HK-2 (cell line): ENCODE measurements at regions not wholly inside any gene's neighbourhood (a gene's known extent, or its start where the extent isn't known, plus 50 kb on each side); places are given as distances from the start of the nearest gene placed in this dataset.

Experiments used
- DNase-seq: peaks from one replicate; pipeline ENCODE4 v3.0.0-alpha.2; 2018; ENCODE audit not compliant: unreplicated experiment

DNA sequence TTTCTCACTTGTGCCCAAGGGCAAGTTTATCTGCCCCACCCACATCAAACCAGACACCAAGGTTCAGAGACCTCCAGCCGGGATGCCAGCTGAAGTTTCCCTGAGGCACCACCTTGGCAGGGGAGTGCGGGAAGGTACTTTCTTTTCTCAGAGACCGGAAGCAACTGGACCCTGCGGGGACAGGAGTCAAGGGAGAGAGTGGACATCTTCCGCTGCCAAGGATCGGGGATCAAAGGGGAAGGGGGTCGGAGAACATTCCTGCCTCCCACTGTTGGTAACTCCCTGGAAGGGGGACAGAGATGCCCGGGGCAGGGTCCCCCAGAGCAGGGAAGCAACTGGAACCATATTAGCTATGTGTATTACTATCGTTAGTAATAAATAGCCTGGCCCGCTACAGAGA lies 161.8 kb downstream of the DICER1 start:
- no peak for DNase-seq

- no peak for DNase-seq
Measured at GRCh38 chr14:94994245-94994644, 163.1 kb downstream of the DICER1 start.

GRCh38 chr14:94992046-94992445 lies 165.3 kb downstream of the DICER1 start:
- no peak for DNase-seq

- no peak for DNase-seq
Measured at GRCh38 chr14:94989946-94990345, 167.4 kb downstream of the DICER1 start.

GRCh38 chr14:94989417-94989816 lies 167.9 kb downstream of the DICER1 start:
- DNase-seq, result no peak

- DNase-seq, result no peak
Measured at GRCh38 chr14:94987409-94987808, 169.9 kb downstream of the DICER1 start.

GRCh38 chr14:94979891-94980290 lies 177.4 kb downstream of the DICER1 start:
- DNase-seq, result no peak

- no peak for DNase-seq
Measured at GRCh38 chr14:94977016-94977415, 180.3 kb downstream of the DICER1 start.

- no peak for DNase-seq
Measured at GRCh38 chr14:94975366-94975765, 182.0 kb downstream of the DICER1 start.

GRCh38 chr14:94974893-94975292 lies 182.4 kb downstream of the DICER1 start:
- DNase-seq, result no peak

DNA sequence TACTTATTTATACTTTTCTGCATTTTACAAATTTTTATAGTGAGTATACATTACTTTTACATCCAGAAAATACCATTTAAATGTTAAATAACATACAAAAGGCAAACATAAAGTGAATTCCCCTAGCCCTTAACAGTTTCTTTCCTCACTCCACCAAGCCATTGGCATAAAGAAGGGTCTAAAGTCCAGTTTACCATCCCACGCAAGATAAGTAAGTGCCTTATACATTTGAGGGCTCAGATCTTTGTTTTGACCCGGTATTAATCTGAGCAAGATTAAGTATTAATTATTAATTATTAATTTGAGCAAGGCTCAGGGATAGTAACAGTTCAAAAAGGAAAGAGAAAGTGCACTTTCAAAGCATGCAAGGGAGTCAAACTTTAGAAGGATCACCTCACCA lies 182.9 kb downstream of the DICER1 start:
- no peak for DNase-seq

GRCh38 chr14:94971750-94972149 lies 185.6 kb downstream of the DICER1 start:
- DNase-seq, result no peak

- DNase-seq, result no peak
Measured at GRCh38 chr14:94970941-94971730, 186.2 kb downstream of the DICER1 start.

DNA sequence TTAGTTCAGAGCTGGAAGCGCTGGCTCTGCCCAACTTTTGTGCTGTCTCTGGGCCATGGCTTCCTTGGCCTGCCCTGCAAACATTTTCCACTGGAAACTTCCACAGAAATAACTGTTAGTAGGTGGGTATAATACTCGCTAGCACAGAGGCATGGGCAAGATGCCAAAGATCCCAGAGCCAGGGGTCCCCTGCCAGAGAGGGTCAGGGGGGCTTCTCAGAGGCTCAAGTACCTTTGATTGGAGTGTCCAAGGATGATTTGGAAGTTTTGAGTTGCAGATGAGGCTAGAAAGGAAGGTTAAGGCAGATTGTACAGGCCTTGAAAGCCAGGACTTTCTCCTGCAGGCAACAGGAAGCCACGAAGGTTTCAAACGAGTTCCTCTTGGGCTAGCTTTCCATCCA lies 187.6 kb downstream of the DICER1 start:
- no peak for DNase-seq

GRCh38 chr14:94966868-94967267 lies 190.5 kb downstream of the DICER1 start:
- DNase-seq, result no peak

DNA sequence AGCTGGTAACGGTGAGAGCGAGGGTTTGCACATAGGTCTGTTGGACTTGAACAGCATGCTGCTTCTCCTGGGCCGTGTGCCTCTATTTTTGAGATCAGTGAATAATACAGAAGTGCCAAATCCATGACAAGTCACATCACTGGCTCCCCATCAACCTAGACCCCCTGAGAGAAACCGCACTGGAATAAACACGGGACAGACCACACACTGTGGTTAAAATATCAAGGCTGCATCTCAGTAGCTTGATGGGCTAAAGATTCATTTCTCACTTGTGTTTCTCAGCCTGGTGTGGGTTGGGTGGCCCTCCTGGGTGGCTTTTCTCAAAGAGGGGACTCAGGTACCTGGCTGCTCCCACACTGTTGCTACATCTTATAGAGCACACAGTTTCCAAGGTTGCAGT lies 191.0 kb downstream of the DICER1 start:
- no peak for DNase-seq

DNA sequence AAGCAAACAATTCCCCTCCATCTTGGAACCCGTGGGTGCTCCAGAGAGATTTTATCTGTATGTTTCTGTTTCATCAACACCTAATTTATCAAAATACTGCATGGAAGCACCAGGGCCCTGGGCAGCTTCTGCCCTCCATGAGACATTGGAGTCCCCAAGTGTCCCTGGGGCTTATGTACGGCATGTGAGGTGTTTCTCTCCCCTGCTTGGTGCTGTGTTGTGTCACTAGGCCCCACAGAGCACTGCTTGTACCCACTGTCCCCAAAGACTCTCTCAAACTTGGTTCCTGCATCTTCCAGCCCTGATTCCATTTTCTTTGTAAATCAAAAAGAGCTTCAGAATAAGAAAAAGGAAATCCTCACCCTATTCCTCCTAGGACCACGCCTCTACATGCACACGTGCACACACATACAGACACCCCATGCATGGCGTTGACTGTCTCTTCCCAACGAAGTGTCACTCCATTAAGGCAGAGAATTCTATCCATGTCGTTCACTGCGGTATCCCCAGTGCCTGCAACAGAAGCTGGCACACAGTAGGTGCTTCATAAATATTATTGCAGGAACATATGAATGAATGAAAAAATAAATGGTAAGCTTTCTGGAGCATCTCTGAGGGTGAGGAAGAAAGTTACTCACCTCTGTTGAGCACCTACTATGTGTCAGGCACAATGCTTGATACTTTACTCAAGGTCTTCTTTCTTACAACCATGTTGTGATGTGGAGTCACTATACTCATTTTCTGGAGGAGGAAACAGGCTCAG lies 191.6 kb downstream of the DICER1 start:
- no peak for DNase-seq

- no peak for DNase-seq
Measured at GRCh38 chr14:94964931-94965330, 192.4 kb downstream of the DICER1 start.

DNA sequence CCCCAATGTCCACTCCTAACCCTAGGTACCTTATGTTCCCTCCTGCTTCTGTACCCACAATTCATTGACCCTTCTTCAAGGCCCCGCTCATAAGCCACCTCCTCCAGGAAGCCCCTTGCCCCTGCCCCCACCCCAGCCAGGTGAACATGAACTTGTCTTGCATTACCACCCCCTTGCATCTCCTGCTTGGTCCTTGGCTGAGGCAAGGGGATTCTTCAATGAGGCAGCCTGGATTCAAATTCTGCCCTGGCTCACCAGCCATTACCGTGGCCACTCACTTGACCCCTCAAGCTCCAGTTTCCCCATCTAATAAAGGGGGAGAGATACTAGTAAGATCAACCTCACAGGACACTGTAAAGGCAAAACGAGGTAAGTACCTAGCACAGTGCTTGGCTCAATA lies 193.1 kb downstream of the DICER1 start:
- no peak for DNase-seq

DNA sequence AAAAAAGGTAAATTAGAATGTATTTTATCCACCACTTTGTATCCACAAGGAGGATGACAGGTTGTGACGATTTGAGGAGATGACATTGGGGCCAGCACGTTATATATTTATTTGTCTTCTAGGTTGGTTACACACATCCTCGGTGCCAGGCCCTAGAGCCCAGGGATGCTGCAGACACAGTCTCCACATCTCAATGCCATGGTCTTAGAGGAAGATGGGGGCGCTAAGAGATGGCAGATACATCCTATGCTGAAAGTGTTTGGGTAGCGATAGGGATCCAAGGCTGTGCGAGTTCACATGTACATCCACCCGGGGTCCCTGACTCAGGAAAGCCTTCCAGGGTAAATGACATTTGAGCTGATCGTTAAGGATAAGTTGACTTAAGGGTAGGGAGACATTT lies 193.1 kb upstream of the GSC start:
- DNase-seq, result no peak

- DNase-seq, result no peak
Measured at GRCh38 chr14:94962166-94962575, 192.3 kb upstream of the GSC start.

GRCh38 chr14:94961386-94962165 lies 191.7 kb upstream of the GSC start:
- no peak for DNase-seq
